Smooth muscle cell (in vitro differentiated cells): ENCODE measurements at regions not wholly inside any gene's neighbourhood (a gene's known extent, or its start where the extent isn't known, plus 50 kb on each side); places are given as distances from the start of the nearest gene placed in this dataset.
A peak's percentile ranks its signal among the peaks of the same experiment; 100 is the strongest.

Experiments
- DNase-seq: peaks from one replicate; lab custom pipeline; 2025; ENCODE audit not compliant: unreplicated experiment; lab: John Stamatoyannopoulos, UW
- H2AFZ ChIP-seq: fragments of 200-600 bp; sonication (generic); 2 replicates; pipeline ENCODE4 v1.6.0; 2016; ENCODE audit warnings: antibody characterized with exemption, low read depth, mild to moderate bottlenecking
- H3F3A ChIP-seq: fragments of 200-600 bp; sonication (generic); 2 replicates; pipeline ENCODE4 v1.6.0; 2017; ENCODE audit warnings: antibody characterized with exemption, low read depth
- H3K27ac ChIP-seq: fragments of 200-600 bp; sonication (generic); 2 replicates; pipeline ENCODE4 v1.5.1; 2016; ENCODE audit warnings: low read depth, mild to moderate bottlenecking
- H3K27me3 ChIP-seq: fragments of 200-600 bp; sonication (generic); 2 replicates; pipeline ENCODE4 v1.6.1; 2016; ENCODE audit warnings: low read depth, mild to moderate bottlenecking
- H3K36me3 ChIP-seq: fragments of 200-600 bp; sonication (generic); 2 replicates; pipeline ENCODE4 v1.5.1; 2016; ENCODE audit warnings: low read depth
- H3K4me1 ChIP-seq: fragments of 200-600 bp; sonication (generic); 2 replicates; pipeline ENCODE4 v1.5.1; 2016; ENCODE audit warnings: low read depth
- H3K4me2 ChIP-seq: fragments of 200-600 bp; sonication (generic); 2 replicates; pipeline ENCODE4 v1.6.0; 2016; ENCODE audit warnings: mild to moderate bottlenecking
- H3K4me3 ChIP-seq: fragments of 200-600 bp; sonication (generic); 2 replicates; pipeline ENCODE4 v1.5.1; 2016; ENCODE audit warnings: mild to moderate bottlenecking
- H3K79me2 ChIP-seq: fragments of 200-600 bp; sonication (generic); 2 replicates; pipeline ENCODE4 v1.6.0; 2016; ENCODE audit warnings: low read depth, mild to moderate bottlenecking
- H3K9ac ChIP-seq: fragments of 200-600 bp; sonication (generic); 2 replicates; pipeline ENCODE4 v1.6.0; 2016; ENCODE audit warnings: low read depth
- H3K9me3 ChIP-seq: fragments of 200-600 bp; sonication (generic); replicated peaks from 2 replicates; pipeline ENCODE4 v1.5.1; 2016; ENCODE audit warnings: low read depth
- H4K20me1 ChIP-seq: fragments of 200-600 bp; sonication (generic); 2 replicates; pipeline ENCODE4 v1.6.0; 2016; ENCODE audit warnings: low read depth
- WGBS: methylation state at CpG from one replicate; pipeline ENCODE4 v1.1.7; 2016; ENCODE audit warnings: low lambda C conversion rate; 5-methylcytosine and 5-hydroxymethylcytosine counted together
- TF ChIP-seq, protein P1 (sequence below): fragments of 200-600 bp; sonication (generic); IDR thresholded peaks from 2 replicates; pipeline ENCODE4 v1.5.1; 2017; ENCODE audit warnings: borderline replicate concordance, mild to moderate bottlenecking, antibody characterized with exemption; ENCODE audit not compliant: insufficient read depth, poor library complexity, severe bottlenecking

DNA sequence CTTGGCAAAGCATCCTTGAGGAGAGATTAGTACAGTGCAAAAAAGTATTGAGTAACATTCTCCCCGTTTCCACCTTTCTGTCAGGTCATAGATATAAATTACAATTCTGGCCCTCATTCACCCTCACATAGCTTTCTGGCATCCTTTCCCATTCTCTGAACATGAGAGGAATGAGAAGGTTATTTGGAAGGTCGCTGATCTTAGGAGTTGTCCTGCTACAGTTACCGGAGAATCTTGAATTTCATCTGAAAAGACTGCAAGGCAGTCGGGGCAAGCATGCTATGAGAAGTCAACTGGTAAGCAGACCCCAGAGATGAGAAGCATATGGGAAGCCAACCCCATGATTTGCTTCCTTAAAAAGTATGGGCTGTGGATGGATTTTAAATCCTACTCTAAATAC is 166.7 kb upstream of the CENPW start:
- H3K36me3 ChIP-seq, result no peaks in the 10 kb centered on the region
- peaks cover under 1% of the 10 kb centered on the region for H3F3A ChIP-seq
- no peaks in the 10 kb centered on the region for H3K27me3 ChIP-seq
- no peak overlapping the region for H3K4me3 ChIP-seq
- H3K9ac ChIP-seq, result no peak overlapping the region
- WGBS, result 96% methylated on average over 4 of the region's 4 CpGs
- H4K20me1 ChIP-seq, result no peaks in the 10 kb centered on the region
- no peak overlapping the region for H3K27ac ChIP-seq
- H3K9me3 ChIP-seq, result no peaks in the 10 kb centered on the region
- TF ChIP-seq, protein P1, sequence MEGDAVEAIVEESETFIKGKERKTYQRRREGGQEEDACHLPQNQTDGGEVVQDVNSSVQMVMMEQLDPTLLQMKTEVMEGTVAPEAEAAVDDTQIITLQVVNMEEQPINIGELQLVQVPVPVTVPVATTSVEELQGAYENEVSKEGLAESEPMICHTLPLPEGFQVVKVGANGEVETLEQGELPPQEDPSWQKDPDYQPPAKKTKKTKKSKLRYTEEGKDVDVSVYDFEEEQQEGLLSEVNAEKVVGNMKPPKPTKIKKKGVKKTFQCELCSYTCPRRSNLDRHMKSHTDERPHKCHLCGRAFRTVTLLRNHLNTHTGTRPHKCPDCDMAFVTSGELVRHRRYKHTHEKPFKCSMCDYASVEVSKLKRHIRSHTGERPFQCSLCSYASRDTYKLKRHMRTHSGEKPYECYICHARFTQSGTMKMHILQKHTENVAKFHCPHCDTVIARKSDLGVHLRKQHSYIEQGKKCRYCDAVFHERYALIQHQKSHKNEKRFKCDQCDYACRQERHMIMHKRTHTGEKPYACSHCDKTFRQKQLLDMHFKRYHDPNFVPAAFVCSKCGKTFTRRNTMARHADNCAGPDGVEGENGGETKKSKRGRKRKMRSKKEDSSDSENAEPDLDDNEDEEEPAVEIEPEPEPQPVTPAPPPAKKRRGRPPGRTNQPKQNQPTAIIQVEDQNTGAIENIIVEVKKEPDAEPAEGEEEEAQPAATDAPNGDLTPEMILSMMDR, result no peak
- no peak for DNase-seq
- H3K79me2 ChIP-seq, result no peaks in the 10 kb centered on the region
- H3K4me2 ChIP-seq, result no peak overlapping the region
- H3K4me1 ChIP-seq, result no peaks in the 10 kb centered on the region
- no peak overlapping the region for H2AFZ ChIP-seq

DNA sequence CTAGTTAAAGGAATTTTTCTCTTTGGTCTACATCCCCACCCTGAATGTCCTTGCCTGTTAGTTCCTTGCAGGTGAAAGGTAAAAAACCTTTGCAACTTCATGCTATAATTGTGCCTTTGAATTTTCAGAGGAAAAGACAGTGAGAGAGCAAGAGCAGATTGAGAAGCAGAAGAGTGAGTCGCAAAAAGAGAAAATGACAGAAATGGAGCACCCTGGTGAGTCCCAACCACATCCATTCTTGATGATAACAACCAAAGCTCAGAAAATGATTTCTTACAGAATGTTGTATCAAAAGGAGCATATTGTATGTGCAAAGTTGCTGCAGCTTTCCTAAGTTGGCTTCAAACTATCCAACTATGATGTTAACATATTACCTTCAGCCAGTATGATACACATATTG is 165.2 kb upstream of the CENPW start:
- no peaks in the 10 kb centered on the region for H3F3A ChIP-seq
- H3K4me1 ChIP-seq, result no peaks in the 10 kb centered on the region
- no peak overlapping the region for H3K9ac ChIP-seq
- WGBS, result 100% methylated on average over 1 of the region's 1 CpG
- H3K79me2 ChIP-seq, result no peaks in the 10 kb centered on the region
- no peaks in the 10 kb centered on the region for H3K36me3 ChIP-seq
- no peaks in the 10 kb centered on the region for H3K27me3 ChIP-seq
- no peak overlapping the region for H3K27ac ChIP-seq
- no peaks in the 10 kb centered on the region for H4K20me1 ChIP-seq
- TF ChIP-seq, protein P1, result no peak
- no peak for DNase-seq
- no peak overlapping the region for H3K4me3 ChIP-seq
- H2AFZ ChIP-seq, result no peak overlapping the region
- no peak overlapping the region for H3K4me2 ChIP-seq
- no peaks in the 10 kb centered on the region for H3K9me3 ChIP-seq

DNA sequence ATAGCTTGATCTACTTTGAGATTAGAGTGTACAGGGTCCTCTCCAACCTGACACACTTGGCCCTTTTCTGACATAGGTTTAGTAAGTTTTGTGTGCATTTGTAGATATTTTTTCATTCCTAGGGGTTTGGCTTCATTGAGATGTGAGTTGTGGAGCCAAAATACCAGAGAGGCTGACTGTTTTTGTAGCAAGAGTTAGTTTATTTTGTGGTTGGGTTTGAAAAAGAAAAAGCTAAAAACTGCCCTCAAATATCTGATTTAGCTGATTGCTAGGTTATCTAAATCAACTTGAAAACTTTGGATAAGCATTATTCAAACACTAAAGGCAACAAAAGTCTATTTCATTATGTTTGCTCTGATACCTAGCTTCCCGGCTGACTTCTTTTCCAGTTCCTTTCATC is 164.7 kb upstream of the CENPW start:
- H4K20me1 ChIP-seq, result no peaks in the 10 kb centered on the region
- H3K79me2 ChIP-seq, result no peaks in the 10 kb centered on the region
- DNase-seq, result no peak
- no peaks in the 10 kb centered on the region for H3K27me3 ChIP-seq
- 83% methylated on average over 1 of the region's 1 CpG for WGBS
- H3F3A ChIP-seq, result no peaks in the 10 kb centered on the region
- no peaks in the 10 kb centered on the region for H3K36me3 ChIP-seq
- no peak overlapping the region for H2AFZ ChIP-seq
- H3K9me3 ChIP-seq, result no peaks in the 10 kb centered on the region
- no peak overlapping the region for H3K4me2 ChIP-seq
- no peak overlapping the region for H3K9ac ChIP-seq
- TF ChIP-seq, protein P1, result no peak
- H3K4me1 ChIP-seq, result no peaks in the 10 kb centered on the region
- no peak overlapping the region for H3K4me3 ChIP-seq
- no peak overlapping the region for H3K27ac ChIP-seq

DNA sequence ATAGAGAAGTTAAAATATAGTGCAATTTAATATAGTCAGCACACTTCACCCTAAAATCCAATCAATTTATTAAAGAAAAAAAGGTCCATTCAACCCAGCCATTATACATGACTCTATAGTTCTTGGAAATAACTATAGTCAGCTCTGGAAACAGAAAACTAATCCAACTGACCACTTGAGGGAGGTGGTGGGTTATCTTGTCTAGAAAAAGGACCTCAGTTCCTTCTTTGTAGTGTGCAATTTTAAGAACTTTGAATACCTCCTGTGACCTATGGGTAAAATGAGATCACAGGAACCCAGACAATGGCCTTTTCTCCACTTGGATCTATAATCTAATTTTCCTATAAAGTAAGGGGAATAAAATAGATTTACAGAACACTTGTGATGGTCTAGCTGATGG is 163.6 kb upstream of the CENPW start:
- Histone ChIP-seq H2AFZ (no peak overlapping the region), H3K36me3 (no peaks in the 10 kb centered on the region), H3K4me1 (peaks cover 7% of the 10 kb centered on the region), H3K9ac (no peak overlapping the region), H3K4me3 (no peak overlapping the region), H3K27me3 (no peaks in the 10 kb centered on the region), H3K4me2 (no peak overlapping the region), H3K79me2 (no peaks in the 10 kb centered on the region), H4K20me1 (no peaks in the 10 kb centered on the region), H3F3A (no peaks in the 10 kb centered on the region), H3K9me3 (no peaks in the 10 kb centered on the region), H3K27ac (no peak overlapping the region)
- no peak for DNase-seq
- TF ChIP-seq, protein P1, result peak; percentile 28
